Pancreas (tissue), 10 donors: ENCODE measurements at regions not wholly inside any gene's neighbourhood (a gene's known extent, or its start where the extent isn't known, plus 50 kb on each side); places are given as distances from the start of the nearest gene placed in this dataset.

Source experiments
- ATAC-seq, 4 donors: fragments of 200-7000 bp; cut with Tn5 transposase; one replicate each; pipeline versions ENCODE4 v1.8.0 to v1.9.1; 2020; ENCODE audit warnings: mild to moderate bottlenecking in 4 of 4, moderate library complexity in 4 of 4
- DNase-seq, 6 donors: peaks; one replicate each; pipeline ENCODE4 v3.0.0-alpha.2; 2020
- FAIRE-seq: peaks from 2 replicates; lab custom pipeline; 2012; peaks lifted over from hg19 to GRCh38; lab: Jason Lieb, UNC
- H3K27ac ChIP-seq, 4 donors: fragments of 200-600 bp; sonication (generic); 1 replicate in 3 of 4; 2 replicates in 1 of 4; pipeline versions ENCODE4 v1.5.0 to v1.8.0; 2020
- H3K27me3 ChIP-seq, 4 donors: fragments of 200-600 bp; one replicate each; pipeline ENCODE4 v1.8.0; 2021
- H3K36me3 ChIP-seq, 3 donors: fragments of 200-600 bp; sonication (generic) in 1 of 3; one replicate each; pipeline versions ENCODE4 v1.5.0 to v1.8.0; 2020 to 2021
- H3K4me1 ChIP-seq, 3 donors: fragments of 200-600 bp; one replicate each; pipeline ENCODE4 v1.8.0; 2021
- H3K4me3 ChIP-seq, 4 donors: fragments of 200-600 bp; sonication (generic) in 2 of 4; one replicate each; pipeline versions ENCODE4 v1.5.0 to v1.8.0; 2020 to 2021
- H3K9me3 ChIP-seq, 4 donors: fragments of 200-600 bp; one replicate each; pipeline ENCODE4 v1.8.0; 2021
- WGBS, 2 donors: extraction: QIAGEN DNeasy Blood & Tissue Kit; methylation state at CpG; one replicate each; pipeline ENCODE4 v1.1.7; 2013; 5-methylcytosine and 5-hydroxymethylcytosine counted together
- intact Hi-C, 3 donors: fragments of 100-400 bp; cut with DNase I; formaldehyde crosslinking; loops; one replicate each; pipeline versions ENCODE4 v1.11.1 to v1.14.2; 2022
- TF ChIP-seq, protein P1 (sequence below), 4 donors: fragments of 200-600 bp; sonication (generic) in 3 of 4; IDR thresholded peaks; one replicate each; pipeline versions ENCODE4 v1.5.0 to v1.8.0; 2021; ENCODE audit warnings: antibody characterized with exemption in 4 of 4
- donor health status: healthy with polysubstance abuse.
- donor health status: DM: no; HTN: no; CAD: no; lungs with moderate emphysema.
- donor health status: DM: no; HTN: no; CAD: no.
- donor health status: control.
- donor health status: control.
- donor health status: Bipolar disorder and iron deficiency.
- donor health status: DM: yes; HTN: yes; CAD: no.
- donor health status: DM: no; HTN: no; CAD: no.
- donor health status: DM: no; HTN: no; CAD: no.
- donor health status: DM: yes; HTN: yes; CAD: no.

GRCh38 chr4:10925996-10926395, 241.4 kb upstream of the CLNK start:
- Histone ChIP-seq H3K4me1 (no peaks in the 10 kb centered on the region), H3K27me3 (no peaks in the 10 kb centered on the region), H3K36me3 (no peaks in the 10 kb centered on the region), H3K4me3 (no peak overlapping the region), H3K9me3 (no peaks in the 10 kb centered on the region), H3K27ac (no peak overlapping the region)
- DNase-seq = no peak
- ATAC-seq = peak in 1 of 4 donors; percentile 47
- FAIRE-seq = no peak
- 67 to 79% methylated on average over 3 of the region's 3 CpGs for WGBS, 2 donors
- TF ChIP-seq, protein P1, sequence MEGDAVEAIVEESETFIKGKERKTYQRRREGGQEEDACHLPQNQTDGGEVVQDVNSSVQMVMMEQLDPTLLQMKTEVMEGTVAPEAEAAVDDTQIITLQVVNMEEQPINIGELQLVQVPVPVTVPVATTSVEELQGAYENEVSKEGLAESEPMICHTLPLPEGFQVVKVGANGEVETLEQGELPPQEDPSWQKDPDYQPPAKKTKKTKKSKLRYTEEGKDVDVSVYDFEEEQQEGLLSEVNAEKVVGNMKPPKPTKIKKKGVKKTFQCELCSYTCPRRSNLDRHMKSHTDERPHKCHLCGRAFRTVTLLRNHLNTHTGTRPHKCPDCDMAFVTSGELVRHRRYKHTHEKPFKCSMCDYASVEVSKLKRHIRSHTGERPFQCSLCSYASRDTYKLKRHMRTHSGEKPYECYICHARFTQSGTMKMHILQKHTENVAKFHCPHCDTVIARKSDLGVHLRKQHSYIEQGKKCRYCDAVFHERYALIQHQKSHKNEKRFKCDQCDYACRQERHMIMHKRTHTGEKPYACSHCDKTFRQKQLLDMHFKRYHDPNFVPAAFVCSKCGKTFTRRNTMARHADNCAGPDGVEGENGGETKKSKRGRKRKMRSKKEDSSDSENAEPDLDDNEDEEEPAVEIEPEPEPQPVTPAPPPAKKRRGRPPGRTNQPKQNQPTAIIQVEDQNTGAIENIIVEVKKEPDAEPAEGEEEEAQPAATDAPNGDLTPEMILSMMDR (IDR thresholded peaks at IDR 0.05) = no peak
- intact Hi-C loops = no loop called here

GRCh38 chr4:10924274-10924673, 239.7 kb upstream of the CLNK start:
- intact Hi-C loops = no loop called here
- Histone ChIP-seq H3K27ac (no peak overlapping the region), H3K4me3 (no peak overlapping the region), H3K4me1 (no peaks in the 10 kb centered on the region), H3K27me3 (no peaks in the 10 kb centered on the region), H3K9me3 (no peaks in the 10 kb centered on the region), H3K36me3 (no peaks in the 10 kb centered on the region)
- ATAC-seq (no peak), FAIRE-seq (no peak), DNase-seq (no peak)
- TF ChIP-seq, protein P1 (IDR thresholded peaks at IDR 0.05) = no peak
- 51 to 58% methylated on average over 3 of the region's 3 CpGs for WGBS, 2 donors

- FAIRE-seq = no peak
- WGBS, 2 donors = 10% methylated on average over 7 of the region's 7 CpGs
- H3K36me3 ChIP-seq = no peaks in the 10 kb centered on the region
- DNase-seq = peak in 4 of 6 donors; percentile 53 to 63 (median 61)
- peak overlapping the region in 1 of 4 donors; percentile 38 for H3K27ac ChIP-seq
- no peak overlapping the region for H3K4me3 ChIP-seq
- ATAC-seq = peak; percentile 80 to 95 (median 87)
- peaks cover 0 to 4% (median 4%) of the 10 kb centered on the region in 3 donors for H3K4me1 ChIP-seq
- no peaks in the 10 kb centered on the region for H3K9me3 ChIP-seq
- TF ChIP-seq, protein P1 (IDR thresholded peaks at IDR 0.05) = no peak
- intact Hi-C loops = no loop called here
- H3K27me3 ChIP-seq = no peaks in the 10 kb centered on the region
Measured at GRCh38 chr4:10917566-10917965, 233.0 kb upstream of the CLNK start.

DNA sequence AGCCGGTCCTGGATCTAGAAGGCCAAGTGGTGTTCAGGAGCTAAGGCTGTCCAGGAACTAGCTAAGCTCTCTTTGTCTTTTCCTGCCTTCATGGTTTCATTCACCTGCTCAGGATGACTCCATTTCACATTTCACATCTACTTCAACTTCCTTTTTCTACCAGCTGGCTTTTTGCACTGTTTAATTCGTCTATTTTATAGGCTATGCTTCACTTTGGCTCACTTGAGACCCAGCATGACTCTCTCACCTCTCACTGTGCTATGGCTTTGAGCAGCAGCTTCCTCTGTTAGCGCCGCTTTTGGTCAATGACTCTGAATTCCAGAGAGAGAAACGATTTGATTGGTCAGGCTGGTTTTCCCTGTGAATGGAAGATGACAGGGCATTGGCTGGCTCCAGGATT, 213.5 kb upstream of the CLNK start:
- intact Hi-C loops = no loop called here
- WGBS, 2 donors = 69 to 78% methylated on average over 5 of the region's 5 CpGs
- Histone ChIP-seq H3K4me1 (no peaks in the 10 kb centered on the region), H3K36me3 (no peaks in the 10 kb centered on the region), H3K27ac (no peak overlapping the region), H3K4me3 (no peak overlapping the region), H3K9me3 (no peaks in the 10 kb centered on the region), H3K27me3 (no peaks in the 10 kb centered on the region)
- TF ChIP-seq, protein P1 (IDR thresholded peaks at IDR 0.05) = no peak
- FAIRE-seq (no peak), ATAC-seq (no peak), DNase-seq (no peak)

DNA sequence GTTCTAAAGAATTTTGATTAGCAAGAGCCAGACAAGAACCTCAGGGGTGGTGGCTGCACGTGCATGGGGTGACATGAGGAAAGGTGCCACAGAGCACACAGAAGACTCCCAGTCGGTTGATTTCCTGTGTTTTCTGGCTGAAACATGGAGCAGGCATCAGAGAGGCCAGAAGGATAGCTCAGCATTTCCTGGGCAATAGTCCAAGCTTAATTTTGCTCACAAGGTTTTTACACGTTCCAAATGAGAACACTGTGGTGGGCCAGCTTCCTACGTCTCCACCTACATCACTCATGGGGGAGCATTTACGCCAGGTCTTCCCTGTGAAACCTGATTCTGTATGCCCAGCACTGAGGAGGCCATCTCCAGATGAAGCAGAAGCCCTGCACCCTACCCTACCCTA, 212.5 kb upstream of the CLNK start:
- Histone ChIP-seq H3K4me3 (no peak overlapping the region), H3K27me3 (no peaks in the 10 kb centered on the region), H3K27ac (no peak overlapping the region), H3K4me1 (no peaks in the 10 kb centered on the region), H3K9me3 (no peaks in the 10 kb centered on the region), H3K36me3 (no peaks in the 10 kb centered on the region)
- intact Hi-C loops = no loop called here
- no peak for FAIRE-seq
- no peak for DNase-seq
- 58 to 62% methylated on average over 5 of the region's 5 CpGs for WGBS, 2 donors
- ATAC-seq = no peak
- TF ChIP-seq, protein P1 (IDR thresholded peaks at IDR 0.05) = no peak
